Neural progenitor cell (in vitro differentiated cells): ENCODE measurements at regions not wholly inside any gene's neighbourhood (a gene's known extent, or its start where the extent isn't known, plus 50 kb on each side); places are given as distances from the start of the nearest gene placed in this dataset.

Experiments used
- DNase-seq: peaks from one replicate; pipeline ENCODE4 v3.0.0-alpha.2; 2016; ENCODE audit warnings: low spot score
- H2AFZ ChIP-seq: fragments of 200-600 bp; sonication (generic); replicated peaks from 2 replicates; pipeline ENCODE4 v1.6.1; 2016; ENCODE audit warnings: antibody characterized with exemption
- H3F3A ChIP-seq: fragments of 200-600 bp; sonication (generic); 2 replicates; pipeline ENCODE4 v1.6.1; 2016; ENCODE audit warnings: antibody characterized with exemption, low read depth
- H3K27ac ChIP-seq: fragments of 200-600 bp; sonication (generic); 2 replicates; pipeline ENCODE4 v1.5.1; 2016; ENCODE audit warnings: mild to moderate bottlenecking
- H3K27me3 ChIP-seq: fragments of 200-600 bp; sonication (generic); 2 replicates; pipeline ENCODE4 v1.6.1; 2016; ENCODE audit warnings: mild to moderate bottlenecking, moderate library complexity
- H3K36me3 ChIP-seq: fragments of 200-600 bp; sonication (generic); 2 replicates; pipeline ENCODE4 v1.5.1; 2016
- H3K4me1 ChIP-seq: fragments of 200-600 bp; sonication (generic); 2 replicates; pipeline ENCODE4 v1.6.1; 2016; ENCODE audit warnings: mixed run types
- H3K4me2 ChIP-seq: fragments of 200-600 bp; sonication (generic); 2 replicates; pipeline ENCODE4 v1.6.1; 2016
- H3K4me3 ChIP-seq: fragments of 200-600 bp; sonication (generic); 2 replicates; pipeline ENCODE4 v1.5.1; 2016
- H3K79me2 ChIP-seq: fragments of 200-600 bp; sonication (generic); 2 replicates; pipeline ENCODE4 v1.6.1; 2016; ENCODE audit warnings: low read depth
- H3K9ac ChIP-seq: fragments of 200-600 bp; sonication (generic); 2 replicates; pipeline ENCODE4 v1.6.1; 2016
- H3K9me3 ChIP-seq: fragments of 200-600 bp; sonication (generic); 2 replicates; pipeline ENCODE4 v1.5.1; 2016; ENCODE audit warnings: low read depth
- H4K20me1 ChIP-seq: fragments of 200-600 bp; sonication (generic); 2 replicates; pipeline ENCODE4 v1.6.1; 2016; ENCODE audit warnings: low read depth
- H3K27ac Mint-ChIP-seq: 3 replicates; pipeline ENCODE4 v1.8.0; 2021; ENCODE audit warnings: mixed read lengths
- H3K27me3 Mint-ChIP-seq: 2 replicates; pipeline ENCODE4 v1.8.0; 2022; ENCODE audit warnings: low read depth, mild to moderate bottlenecking, inconsistent platforms, moderate library complexity, mixed read lengths; ENCODE audit not compliant: insufficient read depth
- H3K36me3 Mint-ChIP-seq: 3 replicates; pipeline ENCODE4 v1.8.0; 2021; ENCODE audit warnings: mixed read lengths
- H3K4me1 Mint-ChIP-seq: 3 replicates; pipeline ENCODE4 v1.8.0; 2021; ENCODE audit warnings: mixed read lengths
- H3K4me3 Mint-ChIP-seq: 3 replicates; pipeline ENCODE4 v1.8.0; 2021; ENCODE audit warnings: mild to moderate bottlenecking, moderate library complexity, mixed read lengths
- H3K9me3 Mint-ChIP-seq: 3 replicates; pipeline ENCODE4 v1.8.0; 2020; ENCODE audit warnings: mixed read lengths
- CTCF ChIP-seq: fragments of 200-600 bp; sonication (generic); IDR thresholded peaks from 2 replicates; pipeline ENCODE4 v1.5.1; 2017; ENCODE audit warnings: antibody characterized with exemption, mild to moderate bottlenecking
- EZH2 ChIP-seq: fragments of 200-600 bp; sonication (generic); IDR thresholded peaks from 2 replicates; pipeline ENCODE4 v1.6.1; 2017; ENCODE audit warnings: antibody characterized with exemption, mild to moderate bottlenecking, moderate library complexity
- EZH2phosphoT487 ChIP-seq: fragments of 200-600 bp; sonication (generic); IDR thresholded peaks from 2 replicates; pipeline ENCODE4 v1.6.1; 2017; ENCODE audit warnings: antibody characterized with exemption

DNA sequence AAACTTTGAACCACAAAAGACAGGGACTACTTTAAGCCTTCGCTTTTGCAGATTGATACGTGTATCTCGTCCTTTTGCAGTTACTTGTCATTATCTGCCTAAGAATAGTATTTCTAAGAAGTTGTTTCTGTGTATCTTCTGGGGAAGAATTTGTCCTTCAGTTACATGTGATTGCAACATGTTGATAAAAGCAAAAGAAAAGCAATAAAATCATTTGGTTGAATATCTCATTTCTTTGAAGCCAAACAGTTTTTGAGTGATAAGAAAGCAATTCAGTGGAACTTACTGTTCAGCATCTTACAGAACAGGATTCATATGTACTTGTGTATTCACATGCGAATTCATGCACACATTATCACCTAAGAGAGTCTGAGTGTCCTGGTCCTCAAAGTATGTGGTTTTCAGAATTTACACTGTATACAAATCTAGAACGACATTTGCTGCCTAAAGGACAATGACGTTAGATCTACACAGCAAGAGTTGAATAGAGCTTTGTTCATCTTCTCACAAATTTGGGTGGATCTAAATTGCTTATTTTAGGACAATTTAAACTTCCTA is 66.7 kb upstream of the MRPS6 start:
- no peak for DNase-seq
- no peak overlapping the region for H3K4me2 ChIP-seq
- H2AFZ ChIP-seq = no peak overlapping the region
- H4K20me1 ChIP-seq = no peaks in the 10 kb centered on the region
- H3K4me3 ChIP-seq = no peak overlapping the region
- Mint-ChIP-seq H3K27ac (no peak overlapping the region), H3K4me1 (peaks cover 4% of the 10 kb centered on the region), H3K36me3 (peaks cover 3% of the 10 kb centered on the region), H3K9me3 (peaks cover 26% of the 10 kb centered on the region), H3K27me3 (no peaks in the 10 kb centered on the region), H3K4me3 (no peak overlapping the region)
- H3K79me2 ChIP-seq = no peaks in the 10 kb centered on the region
- H3K36me3 ChIP-seq = no peaks in the 10 kb centered on the region
- no peak overlapping the region for H3K9ac ChIP-seq
- no peaks in the 10 kb centered on the region for H3K27me3 ChIP-seq
- no peak overlapping the region for H3K27ac ChIP-seq
- H3F3A ChIP-seq = no peaks in the 10 kb centered on the region
- H3K9me3 ChIP-seq = no peaks in the 10 kb centered on the region
- no peaks in the 10 kb centered on the region for H3K4me1 ChIP-seq
- TF ChIP-seq EZH2phosphoT487 = no peak
- no peak for TF ChIP-seq CTCF
- TF ChIP-seq EZH2 = no peak

DNA sequence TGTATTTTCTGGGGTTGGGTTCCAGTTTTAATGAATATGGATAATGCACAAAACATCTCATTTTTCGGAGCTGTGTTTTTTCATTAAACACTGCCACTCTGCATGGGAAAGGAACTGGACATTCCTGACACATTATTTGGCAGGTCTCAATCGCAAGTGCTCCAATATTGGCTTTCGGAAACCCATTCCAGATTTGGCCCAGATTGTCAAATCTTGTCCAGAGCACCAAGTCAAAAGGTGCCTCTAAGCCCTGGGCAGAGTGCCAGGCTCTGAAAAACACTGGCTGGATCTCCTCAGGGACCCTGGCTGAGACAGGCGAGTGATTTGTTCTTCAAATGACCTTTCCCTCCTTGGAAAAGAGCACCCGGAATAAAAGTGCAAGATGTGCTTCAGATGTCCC is 68.4 kb upstream of the MRPS6 start:
- Mint-ChIP-seq H3K4me1 (peaks cover 4% of the 10 kb centered on the region), H3K9me3 (peaks cover 17% of the 10 kb centered on the region), H3K4me3 (no peak overlapping the region), H3K27me3 (no peaks in the 10 kb centered on the region), H3K27ac (no peak overlapping the region), H3K36me3 (no peaks in the 10 kb centered on the region)
- Histone ChIP-seq H3K9ac (no peak overlapping the region), H3K4me2 (no peak overlapping the region), H3K27me3 (no peaks in the 10 kb centered on the region), H3K4me3 (no peak overlapping the region), H4K20me1 (no peaks in the 10 kb centered on the region), H2AFZ (no peak overlapping the region), H3K36me3 (no peaks in the 10 kb centered on the region), H3K4me1 (no peaks in the 10 kb centered on the region), H3K79me2 (no peaks in the 10 kb centered on the region), H3K9me3 (no peaks in the 10 kb centered on the region), H3F3A (no peaks in the 10 kb centered on the region), H3K27ac (no peak overlapping the region)
- no peak for DNase-seq
- TF ChIP-seq EZH2phosphoT487 (no peak), EZH2 (no peak), CTCF (no peak)

GRCh38 chr21:34004013-34004938 is 69.1 kb upstream of the MRPS6 start:
- peaks cover 4% of the 10 kb centered on the region for H3K4me1 Mint-ChIP-seq
- peak overlapping the region; percentile 37 for H3K27ac Mint-ChIP-seq

More at GRCh38 chr21:34004013-34004938, 69.1 kb upstream of the MRPS6 start:
- H3K9me3 Mint-ChIP-seq = peaks cover 15% of the 10 kb centered on the region
- Histone ChIP-seq H3K79me2 (no peaks in the 10 kb centered on the region), H3K4me3 (no peak overlapping the region), H3F3A (no peaks in the 10 kb centered on the region), H3K27me3 (no peaks in the 10 kb centered on the region), H2AFZ (no peak overlapping the region), H3K9me3 (no peaks in the 10 kb centered on the region), H3K4me2 (no peak overlapping the region), H3K36me3 (no peaks in the 10 kb centered on the region), H3K4me1 (no peaks in the 10 kb centered on the region), H3K9ac (no peak overlapping the region), H3K27ac (no peak overlapping the region), H4K20me1 (no peaks in the 10 kb centered on the region)
- no peak for DNase-seq
- H3K36me3 Mint-ChIP-seq = no peaks in the 10 kb centered on the region
- no peak overlapping the region for H3K4me3 Mint-ChIP-seq
- no peaks in the 10 kb centered on the region for H3K27me3 Mint-ChIP-seq
- TF ChIP-seq EZH2 (no peak), EZH2phosphoT487 (no peak), CTCF (no peak)
